GM21717 (cell line): ENCODE measurements at regions not wholly inside any gene's neighbourhood (a gene's known extent, or its start where the extent isn't known, plus 50 kb on each side); places are given as distances from the start of the nearest gene placed in this dataset.

Experiments
- ATAC-seq: cut with Tn5 transposase; IDR thresholded peaks from one replicate; pipeline ENCODE4 v1.9.1; 2021; ENCODE audit warnings: mild to moderate bottlenecking, moderate library complexity; ENCODE audit not compliant: unreplicated experiment

- no peak for ATAC-seq
These were observed 111.1 kb downstream of the SPTSSA start for GRCh38 chr14:34350903-34351302.

DNA sequence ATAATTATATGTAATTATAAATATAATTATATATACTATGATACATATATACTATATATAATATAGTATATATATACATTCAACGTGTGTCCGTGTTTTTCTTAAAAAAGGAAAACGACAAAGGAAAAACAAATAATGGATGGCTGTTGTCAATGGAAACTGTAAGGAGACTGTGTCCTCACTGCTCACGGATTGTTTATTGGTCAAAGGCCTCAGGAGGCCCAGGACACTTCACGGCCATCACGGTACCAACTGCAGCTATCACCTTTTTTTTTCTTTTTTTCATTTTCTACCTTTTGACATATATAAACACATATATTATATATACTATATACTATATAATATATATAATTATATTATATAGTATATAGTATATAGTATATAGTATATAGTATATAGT, 113.4 kb downstream of the SPTSSA start:
- no peak for ATAC-seq

- no peak for ATAC-seq
These were observed 114.4 kb downstream of the SPTSSA start for GRCh38 chr14:34347683-34348082.

- ATAC-seq, result no peak
These were observed 116.1 kb downstream of the SPTSSA start for GRCh38 chr14:34345718-34346465.

- no peak for ATAC-seq
These were observed 117.7 kb downstream of the SPTSSA start for GRCh38 chr14:34344318-34344717.

- ATAC-seq, result no peak
These were observed 121.9 kb downstream of the SPTSSA start for GRCh38 chr14:34340025-34340625.

DNA sequence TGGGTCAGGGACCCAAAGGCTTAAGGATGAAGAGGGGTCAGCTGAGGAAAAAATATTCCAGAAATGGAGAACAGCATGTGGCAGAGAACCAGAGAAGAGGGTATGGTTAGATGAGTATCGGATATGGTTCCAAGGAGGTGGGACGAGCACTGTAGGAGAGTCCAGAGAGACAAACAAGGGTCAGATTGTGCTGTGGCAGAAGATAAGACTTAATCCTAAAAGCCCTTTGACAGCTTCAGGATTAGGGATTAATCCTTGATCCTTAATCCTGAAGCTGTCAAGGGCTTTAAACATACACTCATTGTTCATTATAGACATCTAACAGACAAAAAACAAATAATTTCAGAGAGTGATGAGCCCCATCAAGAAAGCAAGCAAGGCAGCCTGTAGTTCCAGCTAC, 124.0 kb downstream of the SPTSSA start:
- no peak for ATAC-seq

- no peak for ATAC-seq
These were observed 125.5 kb downstream of the SPTSSA start for GRCh38 chr14:34336501-34336900.

DNA sequence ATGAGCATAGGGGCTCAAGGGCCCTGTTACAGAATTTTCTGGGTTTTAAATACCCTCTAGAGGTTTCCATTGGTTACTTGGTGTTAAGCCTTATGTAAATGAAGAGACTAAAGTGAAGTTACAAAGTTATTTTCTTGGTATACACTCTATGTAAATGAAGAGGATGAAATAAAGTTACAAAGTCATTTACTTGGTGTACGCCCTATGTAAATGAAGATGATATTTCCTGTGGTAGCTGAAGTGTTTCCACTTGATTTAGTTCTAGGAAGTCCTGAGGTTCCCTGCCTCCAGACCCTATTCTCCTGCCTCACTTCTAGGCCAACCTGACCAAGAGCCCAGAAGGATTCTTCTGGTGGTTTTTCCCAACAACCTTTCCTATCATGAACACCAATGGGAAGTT, 126.1 kb downstream of the SPTSSA start:
- no peak for ATAC-seq

GRCh38 chr14:34334329-34334728, 127.7 kb downstream of the SPTSSA start:
- no peak for ATAC-seq

DNA sequence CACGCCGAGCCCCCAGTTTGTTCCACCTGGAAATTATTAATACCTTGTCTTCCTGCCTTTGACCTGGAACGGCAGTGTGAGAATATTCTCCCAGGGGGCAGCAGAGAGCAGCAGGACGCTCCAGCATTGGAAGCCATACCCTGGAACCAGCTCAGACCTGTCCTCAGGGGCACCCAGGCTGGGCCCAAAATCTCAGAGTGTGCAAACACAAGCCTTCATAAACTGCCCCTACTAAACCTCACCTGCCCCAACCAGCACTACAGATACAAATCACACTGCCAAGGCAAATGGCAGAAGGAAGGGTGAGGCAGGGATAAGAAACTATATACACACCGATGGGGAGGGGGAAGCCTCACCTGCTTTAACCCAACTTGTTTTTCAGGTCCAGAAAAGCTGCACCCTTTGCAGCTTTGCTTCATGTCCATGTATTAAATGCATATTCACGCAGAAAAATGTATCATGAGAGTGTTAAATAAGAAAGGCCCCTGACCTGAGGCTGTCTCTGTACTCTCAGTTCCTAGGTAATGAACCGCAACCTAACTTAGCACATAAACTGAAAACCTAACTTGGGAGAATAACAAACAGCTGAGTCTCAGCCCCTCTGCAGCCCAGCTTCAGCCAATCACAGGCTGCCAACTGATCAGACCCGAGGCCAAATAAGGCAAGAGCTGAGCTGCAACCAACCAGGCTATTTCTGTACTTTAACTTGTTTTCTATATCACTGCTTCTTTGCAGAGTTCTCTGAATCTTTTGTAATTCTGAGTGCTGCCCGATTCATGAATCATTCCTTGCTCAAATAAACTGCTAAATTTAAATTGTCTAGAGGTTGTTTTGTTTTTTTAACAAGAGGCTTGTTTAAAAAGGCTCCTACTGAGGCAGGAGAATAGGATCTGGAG, 130.1 kb downstream of the SPTSSA start:
- peak; percentile 82 for ATAC-seq

DNA sequence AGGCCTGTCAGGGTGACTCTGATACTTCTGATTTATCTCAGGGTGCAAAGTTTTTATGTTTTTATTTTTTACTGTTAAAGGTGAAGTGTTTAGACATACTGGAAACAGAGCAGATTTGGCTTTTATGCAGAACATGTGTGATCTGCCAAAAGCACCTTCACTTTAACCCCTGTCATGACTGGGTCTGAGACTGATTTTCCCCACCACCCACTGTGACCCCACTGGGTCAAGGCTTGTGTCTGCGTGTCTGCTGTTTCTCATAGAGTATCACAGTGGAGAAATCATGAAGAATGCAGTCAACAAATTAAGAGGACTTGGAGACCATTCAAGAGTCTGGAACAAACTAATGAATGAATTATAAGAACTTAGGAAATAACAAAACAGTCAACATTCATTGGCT, 131.2 kb downstream of the SPTSSA start:
- ATAC-seq, result no peak

- ATAC-seq, result no peak
These were observed 132.7 kb downstream of the SPTSSA start for GRCh38 chr14:34329301-34329700.

GRCh38 chr14:34328178-34328577, 133.9 kb downstream of the SPTSSA start:
- ATAC-seq, result no peak

DNA sequence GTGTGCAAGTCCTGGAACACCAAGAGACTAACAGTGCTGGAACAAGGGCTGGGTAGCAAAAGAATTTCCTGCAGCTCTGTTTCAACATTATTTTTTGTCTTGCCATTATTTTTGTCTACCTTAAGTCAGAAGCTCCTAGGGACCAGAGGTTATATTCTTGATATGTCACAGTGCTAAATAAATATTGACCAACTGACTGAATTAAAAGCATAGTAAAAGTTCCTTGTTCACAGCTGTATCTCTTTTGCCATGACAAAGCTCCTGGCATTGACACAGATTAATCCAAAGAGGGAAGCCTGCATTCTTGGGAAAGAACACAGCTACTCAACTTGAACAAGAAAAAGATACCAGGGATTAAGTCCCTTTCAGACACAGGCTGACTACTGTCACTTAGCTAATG, 136.5 kb downstream of the SPTSSA start:
- no peak for ATAC-seq

DNA sequence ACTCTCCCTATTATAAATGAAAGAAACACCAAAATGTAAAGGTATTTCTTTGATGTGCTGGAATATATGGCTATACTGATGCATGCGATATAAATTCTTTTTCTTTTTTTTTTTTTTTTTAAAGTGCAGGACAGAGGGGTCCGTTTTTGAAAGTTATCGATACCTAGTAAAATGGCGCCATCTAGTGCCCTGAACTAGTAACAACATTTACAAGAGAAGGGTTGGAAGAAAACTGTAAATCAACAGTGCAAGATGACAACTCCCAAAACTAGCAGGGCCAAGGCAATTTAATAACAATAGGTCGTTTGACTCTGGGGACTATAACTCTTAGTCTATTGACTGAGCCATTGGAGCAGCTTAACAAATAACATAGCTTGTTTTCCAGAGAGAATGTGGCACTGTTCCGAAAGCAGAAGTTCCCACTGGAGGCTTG, 137.7 kb downstream of the SPTSSA start:
- ATAC-seq, result no peak

DNA sequence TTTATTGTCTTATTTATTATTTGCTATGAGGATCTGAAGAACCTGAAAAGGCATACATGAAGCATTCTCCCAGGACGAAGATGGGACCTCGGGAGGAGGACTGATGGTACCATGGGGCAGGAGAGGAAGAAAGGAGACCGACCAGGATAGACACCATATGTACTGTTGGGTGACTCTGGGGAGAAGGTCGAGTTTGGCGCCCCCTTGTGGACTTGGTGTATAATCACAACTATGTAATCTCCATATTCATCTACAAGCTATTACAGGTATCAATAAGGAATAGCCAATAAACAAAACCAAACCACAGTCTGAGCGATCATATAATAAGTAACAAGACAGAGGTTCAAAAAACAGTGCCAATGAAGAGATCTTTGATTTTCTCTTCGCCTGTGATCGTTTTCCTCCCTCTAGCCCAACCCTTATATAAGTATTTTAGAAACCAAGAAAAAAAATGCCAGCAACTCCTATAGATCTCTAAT, 139.1 kb downstream of the SPTSSA start:
- no peak for ATAC-seq

DNA sequence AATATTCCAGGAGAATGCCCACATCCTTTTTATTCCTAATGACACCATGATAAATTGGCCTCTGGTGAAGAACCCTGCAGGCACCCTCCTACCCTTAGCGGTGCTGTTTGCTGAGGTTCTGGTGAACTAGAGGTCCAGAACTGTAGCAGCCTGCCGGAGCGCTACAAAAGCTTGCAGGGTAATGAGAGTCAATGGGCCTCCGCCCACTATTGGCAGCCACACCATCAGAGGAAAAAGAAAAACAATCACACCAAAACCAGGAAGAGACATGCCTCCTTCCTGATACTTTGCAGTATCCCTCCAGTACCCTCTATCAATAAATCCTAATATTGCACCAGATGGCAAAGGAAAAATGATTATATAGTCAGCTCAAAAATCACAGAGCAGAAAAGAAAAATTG, 142.9 kb downstream of the SPTSSA start:
- ATAC-seq, result no peak

DNA sequence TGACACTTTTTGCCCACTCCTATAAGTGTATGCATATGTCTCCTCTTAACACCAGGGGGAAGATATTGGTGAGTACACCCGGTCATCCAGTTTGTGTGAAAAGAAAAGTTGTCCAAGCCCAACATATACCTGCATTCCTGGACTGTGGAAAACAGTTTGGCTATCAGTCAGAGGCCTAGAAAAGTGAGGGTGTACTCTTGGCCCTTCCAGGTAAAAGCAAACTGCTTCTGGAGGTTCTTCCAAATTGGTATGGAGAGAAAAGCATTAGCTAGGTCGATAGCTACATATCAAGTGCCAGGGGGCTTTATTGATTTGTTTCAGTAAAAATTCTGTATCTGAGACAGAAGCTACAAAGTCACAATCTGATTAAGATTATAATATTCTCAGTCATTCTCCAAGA, 144.0 kb downstream of the SPTSSA start:
- ATAC-seq, result no peak

DNA sequence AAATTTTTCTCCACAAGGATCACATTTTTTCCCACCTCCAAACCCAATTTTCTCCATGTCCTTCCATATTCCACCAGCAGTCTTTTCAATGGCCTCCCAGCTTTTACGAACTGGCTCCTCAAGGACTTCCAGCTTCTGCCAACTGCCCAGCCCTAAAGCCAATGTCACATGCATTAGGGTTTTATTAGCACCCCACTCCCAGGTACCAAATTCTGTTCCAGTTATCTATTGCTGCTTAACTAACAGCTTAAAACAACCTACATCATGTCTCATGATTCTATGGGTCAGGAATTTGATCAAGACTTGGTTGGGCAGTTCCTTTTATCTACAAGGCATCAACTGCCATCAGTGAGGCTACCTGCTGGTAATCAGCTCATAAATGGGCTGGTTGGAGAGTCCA, 151.3 kb downstream of the SPTSSA start:
- ATAC-seq, result no peak

DNA sequence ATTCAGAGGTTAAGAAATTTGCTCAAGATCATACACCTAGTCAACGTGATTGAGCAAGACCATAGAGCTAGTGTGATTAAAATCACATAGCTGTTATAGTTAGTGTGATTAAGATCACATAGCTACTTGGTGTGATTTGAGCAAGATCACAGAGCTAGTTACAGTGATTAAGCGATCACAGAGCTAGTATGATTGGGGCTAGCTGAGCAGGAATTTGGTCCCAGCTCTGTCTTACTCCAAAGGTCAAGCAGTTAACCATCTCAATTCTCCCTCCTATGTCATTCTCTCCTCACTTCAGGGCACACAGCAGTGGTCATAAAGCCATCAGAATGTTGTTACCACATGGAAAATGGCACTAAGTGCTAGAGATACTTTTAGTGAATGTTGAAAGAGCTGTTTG, 158.2 kb downstream of the SPTSSA start:
- no peak for ATAC-seq

GRCh38 chr14:34302654-34303053, 159.4 kb downstream of the SPTSSA start:
- no peak for ATAC-seq
